MM.1S (cell line): ENCODE measurements at regions not wholly inside any gene's neighbourhood (a gene's known extent, or its start where the extent isn't known, plus 50 kb on each side); places are given as distances from the start of the nearest gene placed in this dataset.

Experiments
- DNase-seq: peaks from one replicate; pipeline ENCODE4 v3.0.0-alpha.2; 2015
- H2AFZ ChIP-seq: fragments of 300-600 bp; sonication (generic); 2 replicates; pipeline ENCODE4 v1.6.0; 2016; ENCODE audit warnings: antibody characterized with exemption, low read length
- H3F3A ChIP-seq: fragments of 300-600 bp; sonication (generic); 2 replicates; pipeline ENCODE4 v1.6.1; 2016; ENCODE audit warnings: mild to moderate bottlenecking, antibody characterized with exemption, low read length, moderate library complexity, mixed read lengths; ENCODE audit not compliant: insufficient read depth
- H3K27ac ChIP-seq: fragments of 300-600 bp; sonication (generic); 2 replicates; pipeline ENCODE4 v1.5.1; 2016; ENCODE audit warnings: mild to moderate bottlenecking, low read length
- H3K27me3 ChIP-seq: fragments of 300-600 bp; sonication (generic); replicated peaks from 2 replicates; pipeline ENCODE4 v1.6.0; 2016; ENCODE audit warnings: low read length; ENCODE audit not compliant: insufficient read depth
- H3K36me3 ChIP-seq: fragments of 300-600 bp; sonication (generic); replicated peaks from 2 replicates; pipeline ENCODE4 v1.6.1; 2016; ENCODE audit warnings: mild to moderate bottlenecking, low read length, mixed read lengths; ENCODE audit not compliant: insufficient read depth
- H3K4me1 ChIP-seq: fragments of 300-600 bp; sonication (generic); 2 replicates; pipeline ENCODE4 v1.6.1; 2016; ENCODE audit warnings: low read length, mixed read lengths
- H3K4me2 ChIP-seq: fragments of 300-600 bp; sonication (generic); 2 replicates; pipeline ENCODE4 v1.6.0; 2016; ENCODE audit warnings: low read depth, low read length
- H3K4me3 ChIP-seq: fragments of 300-600 bp; sonication (generic); 2 replicates; pipeline ENCODE4 v1.5.1; 2016; ENCODE audit warnings: low read length, mixed read lengths
- H3K79me2 ChIP-seq: fragments of 300-600 bp; sonication (generic); 2 replicates; pipeline ENCODE4 v1.6.1; 2016; ENCODE audit warnings: mixed run types, low read length, mixed read lengths
- H3K9ac ChIP-seq: fragments of 300-600 bp; sonication (generic); 2 replicates; pipeline ENCODE4 v1.6.1; 2016; ENCODE audit warnings: low read length, mixed read lengths
- H3K9me2 ChIP-seq: fragments of 300-600 bp; sonication (generic); replicated peaks from 2 replicates; pipeline ENCODE4 v1.6.1; 2016; ENCODE audit warnings: mild to moderate bottlenecking, low read length, mixed read lengths; ENCODE audit not compliant: insufficient read depth
- H3K9me3 ChIP-seq: fragments of 300-600 bp; sonication (generic); replicated peaks from 2 replicates; pipeline ENCODE4 v1.6.1; 2016; ENCODE audit warnings: mild to moderate bottlenecking, low read length, mixed read lengths; ENCODE audit not compliant: insufficient read depth
- H4K20me1 ChIP-seq: fragments of 300-600 bp; sonication (generic); 2 replicates; pipeline ENCODE4 v1.6.1; 2016; ENCODE audit warnings: mild to moderate bottlenecking, low read length, moderate library complexity, mixed read lengths; ENCODE audit not compliant: insufficient read depth
- CTCF ChIP-seq: fragments of 300-600 bp; sonication (generic); IDR thresholded peaks from 2 replicates; pipeline ENCODE4 v1.5.1; 2016; ENCODE audit warnings: antibody characterized with exemption, low read length, mixed read lengths
- EZH2 ChIP-seq: fragments of 300-600 bp; sonication (generic); optimal IDR thresholded peaks from 2 replicates; pipeline ENCODE3; 2017; ENCODE audit warnings: low read depth, mild to moderate bottlenecking, antibody characterized with exemption, low read length, mixed read lengths
- EZH2phosphoT487 ChIP-seq: fragments of 300-600 bp; sonication (generic); IDR thresholded peaks from 2 replicates; pipeline ENCODE4 v1.6.1; 2018; ENCODE audit warnings: antibody characterized with exemption, low read length

DNA sequence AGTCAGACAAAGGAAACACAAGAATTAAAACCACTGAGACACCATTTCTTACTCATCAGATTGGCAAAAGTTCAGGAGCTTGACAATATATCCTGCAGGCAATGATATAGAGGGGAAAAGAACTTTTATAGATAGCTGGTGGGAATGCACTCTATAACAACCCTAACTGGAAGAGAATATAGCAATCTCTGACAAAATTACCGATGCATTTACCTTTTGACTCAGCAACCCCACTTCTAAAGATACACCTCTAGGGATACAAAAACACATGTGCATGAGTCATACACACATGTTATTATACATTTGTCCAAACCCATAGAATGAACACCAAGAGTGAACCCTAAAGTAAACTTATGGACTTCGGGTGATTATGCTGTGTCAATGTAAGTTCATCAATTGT is 79.4 kb upstream of the SRD5A2 start:
- Histone ChIP-seq H3K4me1 (no peaks in the 10 kb centered on the region), H4K20me1 (no peaks in the 10 kb centered on the region), H3K27me3 (no peaks in the 10 kb centered on the region), H2AFZ (no peak overlapping the region), H3K4me3 (no peak overlapping the region), H3K36me3 (no peaks in the 10 kb centered on the region), H3K9me2 (no peaks in the 10 kb centered on the region), H3K79me2 (no peaks in the 10 kb centered on the region), H3K9ac (no peak overlapping the region), H3F3A (no peaks in the 10 kb centered on the region), H3K9me3 (no peaks in the 10 kb centered on the region), H3K4me2 (no peak overlapping the region), H3K27ac (no peak overlapping the region)
- TF ChIP-seq EZH2 (no peak), EZH2phosphoT487 (no peak), CTCF (no peak)
- DNase-seq = no peak

DNA sequence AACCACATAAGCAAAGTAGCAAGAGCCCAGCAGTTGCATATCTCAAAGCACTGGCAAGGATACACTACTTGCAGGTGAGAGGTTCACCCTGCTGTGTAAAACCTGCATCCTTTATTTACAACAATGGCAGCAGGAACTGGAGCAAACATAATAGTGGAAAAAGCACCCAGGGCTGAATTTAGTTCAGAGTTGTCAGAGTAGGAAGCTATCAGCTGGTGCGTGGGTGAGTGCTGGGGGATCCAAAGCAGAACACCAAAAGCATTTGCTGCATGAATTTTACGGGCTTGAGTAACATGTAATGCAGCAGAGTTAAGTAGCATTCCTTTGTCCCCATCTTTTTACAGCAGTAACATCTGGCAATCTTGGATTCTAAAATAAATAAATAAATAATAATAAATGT is 73.5 kb upstream of the SRD5A2 start:
- H2AFZ ChIP-seq = no peak overlapping the region
- DNase-seq = no peak
- TF ChIP-seq EZH2 (no peak), EZH2phosphoT487 (no peak), CTCF (no peak)
- no peaks in the 10 kb centered on the region for H3K4me1 ChIP-seq
- no peak overlapping the region for H3K27ac ChIP-seq
- H3K9me2 ChIP-seq = no peaks in the 10 kb centered on the region
- no peaks in the 10 kb centered on the region for H4K20me1 ChIP-seq
- H3K9me3 ChIP-seq = no peaks in the 10 kb centered on the region
- H3K9ac ChIP-seq = no peak overlapping the region
- H3K36me3 ChIP-seq = no peaks in the 10 kb centered on the region
- H3K27me3 ChIP-seq = no peaks in the 10 kb centered on the region
- H3K4me2 ChIP-seq = no peak overlapping the region
- H3K79me2 ChIP-seq = no peaks in the 10 kb centered on the region
- no peak overlapping the region for H3K4me3 ChIP-seq
- H3F3A ChIP-seq = no peaks in the 10 kb centered on the region

- Histone ChIP-seq H4K20me1 (no peaks in the 10 kb centered on the region), H3K9me3 (no peaks in the 10 kb centered on the region), H3F3A (no peaks in the 10 kb centered on the region), H3K79me2 (no peaks in the 10 kb centered on the region), H3K4me1 (no peaks in the 10 kb centered on the region), H3K9me2 (no peaks in the 10 kb centered on the region), H2AFZ (no peak overlapping the region), H3K27ac (no peak overlapping the region), H3K36me3 (no peaks in the 10 kb centered on the region), H3K9ac (no peak overlapping the region), H3K4me3 (no peak overlapping the region), H3K4me2 (no peak overlapping the region), H3K27me3 (no peaks in the 10 kb centered on the region)
- DNase-seq = no peak
- no peak for TF ChIP-seq CTCF
- no peak for TF ChIP-seq EZH2phosphoT487
- no peak for TF ChIP-seq EZH2
Observed at GRCh38 chr2:31651736-31652135, 71.0 kb upstream of the SRD5A2 start.

GRCh38 chr2:31651267-31651666 is 70.5 kb upstream of the SRD5A2 start:
- DNase-seq = no peak
- TF ChIP-seq EZH2phosphoT487 (no peak), CTCF (no peak), EZH2 (no peak)
- Histone ChIP-seq H3K36me3 (no peaks in the 10 kb centered on the region), H3K27me3 (no peaks in the 10 kb centered on the region), H4K20me1 (no peaks in the 10 kb centered on the region), H3K79me2 (no peaks in the 10 kb centered on the region), H3K9me2 (no peaks in the 10 kb centered on the region), H3K9me3 (no peaks in the 10 kb centered on the region), H3K4me3 (no peak overlapping the region), H3K4me1 (no peaks in the 10 kb centered on the region), H3K9ac (no peak overlapping the region), H3K27ac (no peak overlapping the region), H3F3A (no peaks in the 10 kb centered on the region), H2AFZ (no peak overlapping the region), H3K4me2 (no peak overlapping the region)
